ENCODE measurements at regions not wholly inside any gene's neighbourhood (a gene's known extent, or its start where the extent isn't known, plus 50 kb on each side); places are given as distances from the start of the nearest gene placed in this dataset.

- no peak overlapping the region for H2AFZ ChIP-seq (replicated peaks)
- no peak for TF ChIP-seq EZH2 (IDR thresholded peaks at IDR 0.05)
- TF ChIP-seq CTCF (IDR thresholded peaks at IDR 0.05): no peak
- no peak for TF ChIP-seq EZH2phosphoT487 (IDR thresholded peaks at IDR 0.05)
- no peaks in the 10 kb centered on the region for H4K20me1 ChIP-seq (ENCODE audit: low read depth)
- DNase-seq (ENCODE audit: low spot score): no peak
- H3K36me3 Mint-ChIP-seq: no peaks in the 10 kb centered on the region
- no peaks in the 10 kb centered on the region for H3K36me3 ChIP-seq
- no peak overlapping the region for H3K4me2 ChIP-seq
- H3K4me1 Mint-ChIP-seq: no peaks in the 10 kb centered on the region
- H3K27ac ChIP-seq: no peak overlapping the region
- H3K9me3 ChIP-seq (ENCODE audit: low read depth): no peaks in the 10 kb centered on the region
- H3K4me3 Mint-ChIP-seq: no peak overlapping the region
- H3K4me3 ChIP-seq: no peak overlapping the region
- no peaks in the 10 kb centered on the region for H3F3A ChIP-seq (ENCODE audit: low read depth)
- H3K79me2 ChIP-seq (ENCODE audit: low read depth): no peaks in the 10 kb centered on the region
- no peaks in the 10 kb centered on the region for H3K27me3 ChIP-seq
- no peak overlapping the region for H3K27ac Mint-ChIP-seq
- peaks cover 6% of the 10 kb centered on the region for H3K9me3 Mint-ChIP-seq
- H3K9ac ChIP-seq: no peak overlapping the region
- H3K4me1 ChIP-seq: no peaks in the 10 kb centered on the region
- H3K27me3 Mint-ChIP-seq (ENCODE audit: insufficient read depth, low read depth): no peaks in the 10 kb centered on the region
These were observed 365.0 kb upstream of the VRK2 start for GRCh38 chr2:57681650-57682049.

GRCh38 chr2:57685032-57685431 is 361.6 kb upstream of the VRK2 start:
- Mint-ChIP-seq H3K4me3 (no peak overlapping the region), H3K9me3 (peaks cover 11% of the 10 kb centered on the region)

GRCh38 chr2:57692395-57692794 is 354.2 kb upstream of the VRK2 start:
- Histone ChIP-seq H4K20me1 (ENCODE audit: low read depth) (no peaks in the 10 kb centered on the region), H3K9me3 (ENCODE audit: low read depth) (no peaks in the 10 kb centered on the region), H3K79me2 (ENCODE audit: low read depth) (no peaks in the 10 kb centered on the region), H3K9ac (no peak overlapping the region), H3F3A (ENCODE audit: low read depth) (no peaks in the 10 kb centered on the region), H3K4me2 (no peak overlapping the region), H3K27me3 (no peaks in the 10 kb centered on the region), H3K36me3 (no peaks in the 10 kb centered on the region), H3K27ac (no peak overlapping the region), H2AFZ (replicated peaks) (no peak overlapping the region), H3K4me3 (no peak overlapping the region), H3K4me1 (no peaks in the 10 kb centered on the region)
- no peak overlapping the region for H3K4me3 Mint-ChIP-seq
- H3K36me3 Mint-ChIP-seq: no peaks in the 10 kb centered on the region
- no peak for TF ChIP-seq CTCF (IDR thresholded peaks at IDR 0.05)
- no peak for TF ChIP-seq EZH2phosphoT487 (IDR thresholded peaks at IDR 0.05)
- TF ChIP-seq EZH2 (IDR thresholded peaks at IDR 0.05): no peak
- H3K4me1 Mint-ChIP-seq: peaks cover 3% of the 10 kb centered on the region
- H3K27ac Mint-ChIP-seq: no peak overlapping the region
- DNase-seq (ENCODE audit: low spot score): no peak
- peaks cover 18% of the 10 kb centered on the region for H3K9me3 Mint-ChIP-seq
- no peaks in the 10 kb centered on the region for H3K27me3 Mint-ChIP-seq (ENCODE audit: insufficient read depth, low read depth)

More at GRCh38 chr2:57685032-57685431, 361.6 kb upstream of the VRK2 start:
- Histone ChIP-seq H3K9me3 (ENCODE audit: low read depth) (no peaks in the 10 kb centered on the region), H3K4me1 (no peaks in the 10 kb centered on the region), H4K20me1 (ENCODE audit: low read depth) (no peaks in the 10 kb centered on the region), H3F3A (ENCODE audit: low read depth) (no peaks in the 10 kb centered on the region), H3K79me2 (ENCODE audit: low read depth) (no peaks in the 10 kb centered on the region), H3K27me3 (no peaks in the 10 kb centered on the region), H3K36me3 (no peaks in the 10 kb centered on the region), H3K4me2 (no peak overlapping the region), H3K9ac (no peak overlapping the region), H2AFZ (replicated peaks) (no peak overlapping the region), H3K4me3 (no peak overlapping the region), H3K27ac (no peak overlapping the region)
- Mint-ChIP-seq H3K27me3 (ENCODE audit: insufficient read depth, low read depth) (no peaks in the 10 kb centered on the region), H3K36me3 (no peaks in the 10 kb centered on the region), H3K4me1 (no peaks in the 10 kb centered on the region), H3K27ac (no peak overlapping the region)
- DNase-seq (ENCODE audit: low spot score): no peak
- TF ChIP-seq EZH2phosphoT487 (IDR thresholded peaks at IDR 0.05) (no peak), EZH2 (IDR thresholded peaks at IDR 0.05) (no peak), CTCF (IDR thresholded peaks at IDR 0.05) (no peak)
